Ectodermal cell (in vitro differentiated cells): ENCODE measurements at regions not wholly inside any gene's neighbourhood (a gene's known extent, or its start where the extent isn't known, plus 50 kb on each side); places are given as distances from the start of the nearest gene placed in this dataset.

Experiments used
- H3K27ac ChIP-seq: 2 replicates; pipeline ENCODE4 v1.7.0; 2013; ENCODE audit warnings: mild to moderate bottlenecking, low read depth, low read length; ENCODE audit not compliant: insufficient read depth, poor library complexity, severe bottlenecking
- H3K27me3 ChIP-seq: 2 replicates; pipeline ENCODE4 v1.7.0; 2013; ENCODE audit warnings: mild to moderate bottlenecking, low read length; ENCODE audit not compliant: insufficient read depth, control insufficient read depth, poor library complexity, severe bottlenecking
- H3K36me3 ChIP-seq: one replicate; pipeline ENCODE4 v1.7.0; 2013; ENCODE audit warnings: low read length; ENCODE audit not compliant: control insufficient read depth, insufficient read depth
- H3K4me1 ChIP-seq: one replicate; pipeline ENCODE4 v1.7.0; 2013; ENCODE audit warnings: low read length; ENCODE audit not compliant: control insufficient read depth, insufficient read depth
- H3K4me3 ChIP-seq: 2 replicates; pipeline ENCODE4 v1.7.0; 2013; ENCODE audit warnings: low read depth, low read length, control low read depth; ENCODE audit not compliant: insufficient read depth
- H3K9me3 ChIP-seq: 2 replicates; pipeline ENCODE4 v1.7.0; 2013; ENCODE audit warnings: mild to moderate bottlenecking, low read length, moderate library complexity; ENCODE audit not compliant: control insufficient read depth
- WGBS, 2 experiments: methylation state at CpG; one replicate each; pipeline ENCODE4 v1.1.7; 2013; ENCODE audit warnings: missing lambda C conversion rate in 2 of 2; 5-methylcytosine and 5-hydroxymethylcytosine counted together

- H3K4me3 ChIP-seq, result no peak overlapping the region
- H3K27me3 ChIP-seq, result no peaks in the 10 kb centered on the region
- H3K36me3 ChIP-seq, result no peaks in the 10 kb centered on the region
- 89 to 98% methylated on average over 4 to 5 of the region's 5 CpGs for WGBS, 2 experiments
- H3K27ac ChIP-seq, result no peak overlapping the region
- no peaks in the 10 kb centered on the region for H3K9me3 ChIP-seq
- H3K4me1 ChIP-seq, result no peaks in the 10 kb centered on the region
Observed at GRCh38 chrX:39337451-39337850, 536.2 kb downstream of the MID1IP1 start.

GRCh38 chrX:39338583-39338982 is 537.3 kb downstream of the MID1IP1 start:
- Histone ChIP-seq H3K9me3 (no peaks in the 10 kb centered on the region), H3K36me3 (no peaks in the 10 kb centered on the region), H3K27me3 (no peaks in the 10 kb centered on the region), H3K4me1 (no peaks in the 10 kb centered on the region), H3K27ac (no peak overlapping the region), H3K4me3 (no peak overlapping the region)
- WGBS, 2 experiments, result 91 to 94% methylated on average over 2 of the region's 2 CpGs

GRCh38 chrX:39356119-39356807 is 555.0 kb downstream of the MID1IP1 start:
- WGBS, 2 experiments, result 94 to 99% methylated on average over 3 of the region's 5 CpGs
- Histone ChIP-seq H3K9me3 (no peaks in the 10 kb centered on the region), H3K27me3 (no peaks in the 10 kb centered on the region), H3K36me3 (no peaks in the 10 kb centered on the region), H3K4me3 (no peak overlapping the region), H3K27ac (no peak overlapping the region), H3K4me1 (no peaks in the 10 kb centered on the region)

DNA sequence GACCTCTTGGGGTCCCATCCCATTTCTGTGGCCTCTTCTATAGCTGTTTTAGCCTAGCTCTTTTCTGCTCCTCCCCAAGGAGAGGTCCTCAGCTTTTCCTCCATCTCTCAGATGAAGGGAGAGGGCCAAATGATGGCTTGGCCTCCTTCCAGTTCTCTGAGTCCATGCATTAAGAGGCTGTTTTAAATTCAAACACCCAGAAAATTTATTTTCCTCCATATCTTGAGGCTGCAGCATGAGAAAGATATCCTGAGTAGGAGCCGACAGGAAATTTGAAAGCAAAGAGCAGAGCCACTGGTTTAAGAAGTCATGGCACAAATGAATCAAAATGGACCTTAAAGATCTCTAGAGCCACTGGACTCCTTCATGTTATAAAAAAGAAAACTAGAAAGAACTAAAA is 558.8 kb downstream of the MID1IP1 start:
- Histone ChIP-seq H3K9me3 (no peaks in the 10 kb centered on the region), H3K27me3 (no peaks in the 10 kb centered on the region), H3K4me1 (no peaks in the 10 kb centered on the region), H3K36me3 (no peaks in the 10 kb centered on the region), H3K4me3 (no peak overlapping the region), H3K27ac (no peak overlapping the region)
- whole genome bisulfite sequencing, 2 experiments, result 77 to 100% methylated on average over 1 of the region's 1 CpG

GRCh38 chrX:39361736-39362135 is 560.5 kb downstream of the MID1IP1 start:
- Histone ChIP-seq H3K27ac (no peak overlapping the region), H3K9me3 (no peaks in the 10 kb centered on the region), H3K27me3 (no peaks in the 10 kb centered on the region), H3K36me3 (no peaks in the 10 kb centered on the region), H3K4me3 (no peak overlapping the region), H3K4me1 (no peaks in the 10 kb centered on the region)

GRCh38 chrX:39367416-39367815 is 566.2 kb downstream of the MID1IP1 start:
- H3K36me3 ChIP-seq, result no peaks in the 10 kb centered on the region
- no peak overlapping the region for H3K4me3 ChIP-seq
- no peaks in the 10 kb centered on the region for H3K27me3 ChIP-seq
- 90 to 97% methylated on average over 5 of the region's 5 CpGs for WGBS, 2 experiments
- H3K9me3 ChIP-seq, result no peaks in the 10 kb centered on the region
- no peak overlapping the region for H3K27ac ChIP-seq
- no peaks in the 10 kb centered on the region for H3K4me1 ChIP-seq

GRCh38 chrX:39372115-39372514 is 570.9 kb downstream of the MID1IP1 start:
- Histone ChIP-seq H3K27me3 (no peaks in the 10 kb centered on the region), H3K36me3 (no peaks in the 10 kb centered on the region), H3K27ac (no peak overlapping the region), H3K4me1 (no peaks in the 10 kb centered on the region), H3K9me3 (no peaks in the 10 kb centered on the region), H3K4me3 (no peak overlapping the region)
- WGBS, 2 experiments, result 95 to 100% methylated on average over 2 to 3 of the region's 3 CpGs

- Histone ChIP-seq H3K27ac (no peak overlapping the region), H3K9me3 (no peaks in the 10 kb centered on the region), H3K36me3 (no peaks in the 10 kb centered on the region), H3K27me3 (no peaks in the 10 kb centered on the region), H3K4me3 (no peak overlapping the region), H3K4me1 (peaks cover 3% of the 10 kb centered on the region)
Observed at GRCh38 chrX:39377157-39377556, 575.9 kb downstream of the MID1IP1 start.

DNA sequence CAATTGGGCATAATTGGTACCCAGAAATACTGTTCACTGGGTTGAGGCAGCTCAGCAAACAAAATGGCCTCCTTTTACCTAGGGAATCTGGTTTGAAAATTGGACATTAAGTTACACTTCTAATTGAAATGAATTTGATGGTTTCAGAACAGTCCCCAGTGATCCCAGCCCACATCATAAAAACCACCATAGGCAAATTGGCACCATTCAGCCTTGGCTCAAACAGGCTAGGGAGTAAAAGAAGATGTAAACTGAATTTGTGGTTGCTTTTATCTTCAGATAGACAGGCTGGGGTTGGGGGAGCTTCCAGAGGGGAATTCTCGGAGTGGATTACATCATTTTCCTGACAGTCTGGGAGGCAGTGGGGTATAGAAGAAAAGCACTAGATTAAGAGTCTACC is 576.5 kb downstream of the MID1IP1 start:
- Histone ChIP-seq H3K9me3 (no peaks in the 10 kb centered on the region), H3K36me3 (no peaks in the 10 kb centered on the region), H3K27ac (no peak overlapping the region), H3K27me3 (no peaks in the 10 kb centered on the region), H3K4me3 (no peak overlapping the region), H3K4me1 (peaks cover 3% of the 10 kb centered on the region)
- 92 to 95% methylated on average over 1 of the region's 1 CpG for WGBS, 2 experiments

DNA sequence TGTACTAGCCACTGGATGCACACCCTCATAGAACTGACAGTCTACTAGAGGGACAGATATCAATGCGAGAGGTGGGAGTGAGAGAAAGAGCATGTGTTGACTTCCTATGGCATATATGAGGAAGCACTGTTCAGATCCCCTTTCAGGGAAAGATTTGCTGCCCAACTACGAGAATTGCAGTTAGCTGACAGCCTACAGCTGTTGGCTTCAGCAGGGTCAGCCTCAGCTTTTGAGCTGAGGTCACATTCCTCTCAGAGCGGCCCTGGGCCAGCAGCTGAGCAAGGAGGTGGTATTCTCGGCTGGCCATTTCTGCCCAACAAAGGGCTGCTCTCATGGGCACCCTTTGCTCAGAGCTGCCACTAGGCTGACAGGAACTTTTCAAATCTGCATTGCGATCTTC is 580.2 kb downstream of the MID1IP1 start:
- no peak overlapping the region for H3K4me3 ChIP-seq
- WGBS, 2 experiments, result 59 to 71% methylated on average over 5 of the region's 5 CpGs
- no peaks in the 10 kb centered on the region for H3K9me3 ChIP-seq
- H3K4me1 ChIP-seq, result peaks cover 3% of the 10 kb centered on the region
- H3K27me3 ChIP-seq, result no peaks in the 10 kb centered on the region
- H3K27ac ChIP-seq, result no peak overlapping the region
- H3K36me3 ChIP-seq, result no peaks in the 10 kb centered on the region

DNA sequence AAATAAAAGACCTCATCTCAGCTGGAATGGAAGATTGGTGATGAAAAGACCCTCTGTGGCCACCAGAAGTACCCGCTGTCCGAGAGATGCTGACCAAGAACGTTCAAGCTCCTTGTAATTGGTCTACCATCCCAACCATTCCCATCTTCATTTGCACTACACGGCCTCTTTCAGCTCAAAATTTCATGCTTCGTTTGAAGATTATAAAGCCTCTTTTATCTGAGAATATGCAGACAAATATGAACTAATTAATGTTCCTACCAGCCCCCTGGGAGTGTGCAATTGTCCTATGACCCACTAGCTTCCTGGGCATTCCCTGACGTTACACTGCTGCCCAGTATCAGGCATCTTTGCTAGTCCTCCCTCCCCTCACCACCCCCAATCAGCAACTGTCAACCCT is 583.7 kb downstream of the MID1IP1 start:
- H3K9me3 ChIP-seq, result no peaks in the 10 kb centered on the region
- 93 to 94% methylated on average over 5 to 6 of the region's 6 CpGs for WGBS, 2 experiments

More for the DNA sequence above, 583.7 kb downstream of the MID1IP1 start:
- H3K27ac ChIP-seq, result no peak overlapping the region
- H3K27me3 ChIP-seq, result no peaks in the 10 kb centered on the region
- no peaks in the 10 kb centered on the region for H3K36me3 ChIP-seq
- H3K4me3 ChIP-seq, result no peak overlapping the region
- peaks cover 3% of the 10 kb centered on the region for H3K4me1 ChIP-seq
